GM12878 (cell line): ENCODE measurements at regions not wholly inside any gene's neighbourhood (a gene's known extent, or its start where the extent isn't known, plus 50 kb on each side); places are given as distances from the start of the nearest gene placed in this dataset.
"Not testable (repeated sequence)": the region's sequence is repeated elsewhere in the genome, so short reads cannot be mapped to it uniquely, and the experiment has no call there.

Experiments used
- ATAC-seq: fragments of 200-7000 bp; cut with Tn5 transposase; 3 replicates; pipeline ENCODE4 v1.9.1; 2020; ENCODE audit warnings: mild to moderate bottlenecking, moderate library complexity
- BruUV-seq: library from RNA; stranded (reverse); fragments of 400-500 nt; replicated peaks from 2 replicates; lab custom pipeline; 2021; lab: Mats Ljungman, UMichigan
- CTCF ChIA-PET: fragments of 300-600 bp; sonication (Branson Sonifier 250); formaldehyde crosslinking; extraction: SDS; loops from one replicate; lab custom pipeline; 2021; ENCODE audit warnings: inconsistent platforms; lab: Yijun Ruan, JAX
- POLR2A ChIA-PET: fragments of 350-600 bp; formaldehyde crosslinking; extraction: SDS; loops from one replicate; lab custom pipeline; 2021; ENCODE audit warnings: inconsistent platforms; lab: Charles Lee
- RAD21 ChIA-PET: fragments of 300-600 bp; sonication (Branson Sonifier 250); formaldehyde crosslinking; loops from one replicate; lab custom pipeline; 2023; ENCODE audit warnings: antibody characterized with exemption; ENCODE audit not compliant: unreplicated experiment; lab: Charles Lee
- SMC1A ChIA-PET: fragments of 300-600 bp; sonication (Branson Sonifier 250); formaldehyde crosslinking; loops from one replicate; lab custom pipeline; 2023; ENCODE audit not compliant: unreplicated experiment, uncharacterized antibody; lab: Charles Lee
- DNase-seq: peaks from one replicate; pipeline ENCODE4 v3.0.0-alpha.2; 2011; ENCODE audit warnings: low read depth, low spot score
- FAIRE-seq: peaks from 3 replicates; lab custom pipeline; 2011; peaks lifted over from hg19 to GRCh38; lab: Jason Lieb, UNC
- H2AFZ ChIP-seq: 2 replicates; pipeline ENCODE4 v1.6.0; 2011; ENCODE audit warnings: low read depth, low read length, control low read depth; ENCODE audit not compliant: control insufficient read depth
- H3K27ac ChIP-seq: 2 replicates; pipeline ENCODE4 v1.5.1; 2011; ENCODE audit warnings: control low read depth; ENCODE audit not compliant: control insufficient read depth, insufficient read depth
- H3K27me3 ChIP-seq, 2 experiments: replicated peaks in 1 of 2; 2 replicates each; pipeline versions ENCODE4 v1.6.0 to v1.6.1; 2011; ENCODE audit warnings: low read length in 1 of 2; ENCODE audit not compliant: control insufficient read depth in 2 of 2, insufficient read depth in 2 of 2
- H3K36me3 ChIP-seq, 2 experiments: 2 replicates each; pipeline ENCODE4 v1.5.1; 2011; ENCODE audit warnings: low read length in 1 of 2; ENCODE audit not compliant: control insufficient read depth in 2 of 2, insufficient read depth in 2 of 2
- H3K4me1 ChIP-seq: 2 replicates; pipeline ENCODE4 v1.6.1; 2011; ENCODE audit warnings: mild to moderate bottlenecking, low read length, moderate library complexity, mixed read lengths; ENCODE audit not compliant: control insufficient read depth, insufficient read depth
- H3K4me2 ChIP-seq: 2 replicates; pipeline ENCODE4 v1.6.0; 2011; ENCODE audit warnings: control low read depth; ENCODE audit not compliant: control insufficient read depth, insufficient read depth
- H3K4me3 ChIP-seq: fragments of 200-600 bp; sonication (generic); 2 replicates; pipeline ENCODE4 v1.5.1; 2016
- H3K79me2 ChIP-seq: 2 replicates; pipeline ENCODE4 v1.6.0; 2011; ENCODE audit warnings: low read length; ENCODE audit not compliant: control insufficient read depth, insufficient read depth
- H3K9ac ChIP-seq: 2 replicates; pipeline ENCODE4 v1.8.0; 2011; ENCODE audit warnings: low read length, control low read depth, mixed read lengths; ENCODE audit not compliant: control insufficient read depth, insufficient read depth
- H3K9me3 ChIP-seq: replicated peaks from 3 replicates; pipeline ENCODE4 v1.5.1; 2011; ENCODE audit warnings: mild to moderate bottlenecking, low read length; ENCODE audit not compliant: control insufficient read depth, insufficient read depth
- H4K20me1 ChIP-seq: 2 replicates; pipeline ENCODE4 v1.6.0; 2011; ENCODE audit not compliant: control insufficient read depth, insufficient read depth
- CREM ChIP-seq: IDR thresholded peaks from 2 replicates; pipeline ENCODE4 v1.6.1; 2014; ENCODE audit warnings: antibody characterized with exemption, low read depth
- JUNB ChIP-seq: IDR thresholded peaks from 2 replicates; pipeline ENCODE4 v1.6.1; 2016; ENCODE audit warnings: antibody characterized with exemption, mild to moderate bottlenecking
- RELB ChIP-seq: fragments of 450-650 bp; IDR thresholded peaks from 2 replicates; pipeline ENCODE4 v1.6.1; 2017; ENCODE audit warnings: low read depth, mild to moderate bottlenecking, moderate library complexity
- RUNX3 ChIP-seq: IDR thresholded peaks from 2 replicates; pipeline ENCODE4 v1.6.1; 2012; ENCODE audit warnings: low read length, inconsistent platforms
- WGBS: methylation state at CpG from one replicate; pipeline ENCODE4 v1.1.6; 2016; ENCODE audit warnings: low lambda C conversion rate; ENCODE audit not compliant: insufficient replicate concordance, insufficient coverage; ENCODE audit errors: missing lambda C conversion rate; 5-methylcytosine and 5-hydroxymethylcytosine counted together
- in situ Hi-C: fragments of 300-500 bp; cut with MboI; formaldehyde crosslinking; loops from 9 replicates; pipeline ENCODE4 v1.14.3; 2018; ENCODE audit warnings: mixed read lengths
- intact Hi-C: fragments of 100-400 bp; cut with micrococcal nuclease; formaldehyde crosslinking; loops from one replicate; pipeline ENCODE4 v1.14.2; 2022; ENCODE audit not compliant: unreplicated experiment

- RAD21 ChIA-PET, intact Hi-C loops, FAIRE-seq: not testable (repeated sequence)
Observed at GRCh38 chr7:76955124-76955523, 77.0 kb downstream of the SPDYE17 start.

GRCh38 chr7:76944603-76945002 lies 87.6 kb downstream of the SPDYE17 start:
- H3K4me1 ChIP-seq, CTCF ChIA-PET, H3K27me3 ChIP-seq, H3K4me2 ChIP-seq, POLR2A ChIA-PET, H4K20me1 ChIP-seq, H3K79me2 ChIP-seq, H3K4me3 ChIP-seq, RAD21 ChIA-PET, SMC1A ChIA-PET, intact Hi-C loops, BruUV-seq, in situ Hi-C loops, H3K9me3 ChIP-seq, H3K36me3 ChIP-seq: not testable (repeated sequence)
- H3K9ac ChIP-seq: peak overlapping the region; percentile 8; the same call in 1 of the 2 replicates
- ATAC-seq (peak; percentile 89), DNase-seq (peak; percentile 25), FAIRE-seq (peak; percentile 41)
- peak overlapping the region; percentile 65 for H3K27ac ChIP-seq
- peak overlapping the region; percentile 28; the same call in 1 of the 2 replicates for H2AFZ ChIP-seq
- TF ChIP-seq RELB (0 out of 2 replicates have a peak, but pooled peaks have one; percentile 22), RUNX3 (peak; percentile 29; the same call in 1 of the 2 replicates), JUNB (peak; percentile 44), CREM (0 out of 2 replicates have a peak, but pooled peaks have one; percentile 12)
- TF ChIP-seq, all 136 proteins: peak for 4; not testable (repeated sequence) for 132

More at GRCh38 chr7:76955124-76955523, 77.0 kb downstream of the SPDYE17 start:
- DNase-seq, H3K4me2 ChIP-seq, H3K27ac ChIP-seq, H3K9me3 ChIP-seq, H4K20me1 ChIP-seq, H3K79me2 ChIP-seq, BruUV-seq, POLR2A ChIA-PET, H3K36me3 ChIP-seq, H2AFZ ChIP-seq, H3K4me1 ChIP-seq, H3K4me3 ChIP-seq, SMC1A ChIA-PET, ATAC-seq, H3K9ac ChIP-seq, CTCF ChIA-PET, in situ Hi-C loops, H3K27me3 ChIP-seq: not testable (repeated sequence)
- 100% methylated on average over 1 of the region's 4 CpGs for WGBS
